H9 (cell line): ENCODE measurements at regions not wholly inside any gene's neighbourhood (a gene's known extent, or its start where the extent isn't known, plus 50 kb on each side); places are given as distances from the start of the nearest gene placed in this dataset.

Experiments used
- DNase-seq: peaks from one replicate; pipeline ENCODE4 v3.0.0-alpha.2; 2017
- H2AFZ ChIP-seq: one replicate; pipeline ENCODE4 v1.6.1; 2013; ENCODE audit warnings: mild to moderate bottlenecking, low read length, control low read depth, moderate library complexity
- H2AK5ac ChIP-seq: 2 replicates; pipeline ENCODE4 v1.6.1; 2013; ENCODE audit warnings: low read length, control low read depth, mixed read lengths; ENCODE audit not compliant: insufficient read length
- H2BK120ac ChIP-seq: one replicate; pipeline ENCODE4 v1.6.1; 2013; ENCODE audit warnings: low read depth, mild to moderate bottlenecking, low read length, control low read depth, inconsistent platforms; ENCODE audit not compliant: poor library complexity, severe bottlenecking
- H2BK12ac ChIP-seq: 2 replicates; pipeline ENCODE4 v1.6.1; 2013; ENCODE audit warnings: low read length, control low read depth, mixed read lengths, low read depth; ENCODE audit not compliant: insufficient read length
- H2BK15ac ChIP-seq: 2 replicates; pipeline ENCODE4 v1.6.1; 2013; ENCODE audit warnings: low read depth, low read length, control low read depth
- H2BK20ac ChIP-seq: one replicate; pipeline ENCODE4 v1.6.1; 2013; ENCODE audit warnings: low read depth, mild to moderate bottlenecking, low read length, control low read depth, inconsistent platforms; ENCODE audit not compliant: poor library complexity, severe bottlenecking
- H2BK5ac ChIP-seq: 2 replicates; pipeline ENCODE4 v1.6.1; 2013; ENCODE audit warnings: low read length, control low read depth, mixed read lengths; ENCODE audit not compliant: insufficient read length
- H3K14ac ChIP-seq: 2 replicates; pipeline ENCODE4 v1.6.1; 2013; ENCODE audit warnings: low read length, control low read depth; ENCODE audit not compliant: insufficient read depth
- H3K18ac ChIP-seq: 2 replicates; pipeline ENCODE4 v1.6.1; 2013; ENCODE audit warnings: low read depth, mild to moderate bottlenecking, mixed read lengths, low read length, control low read depth; ENCODE audit not compliant: insufficient read length
- H3K23ac ChIP-seq: 2 replicates; pipeline ENCODE4 v1.6.1; 2013; ENCODE audit warnings: low read length, control low read depth, mixed read lengths, low read depth; ENCODE audit not compliant: insufficient read length
- H3K23me2 ChIP-seq: 2 replicates; pipeline ENCODE4 v1.6.1; 2013; ENCODE audit warnings: low read depth, mild to moderate bottlenecking, mixed read lengths, low read length, control low read depth; ENCODE audit not compliant: insufficient read length, poor library complexity, severe bottlenecking
- H3K27ac ChIP-seq: 2 replicates; pipeline ENCODE4 v1.5.1; 2013; ENCODE audit warnings: low read length, control low read depth, mixed read lengths, low read depth; ENCODE audit not compliant: insufficient read length
- H3K27me3 ChIP-seq: 2 replicates; pipeline ENCODE4 v1.6.1; 2013; ENCODE audit warnings: low read length, control low read depth, inconsistent platforms; ENCODE audit not compliant: insufficient read depth
- H3K4ac ChIP-seq: 2 replicates; pipeline ENCODE4 v1.6.1; 2013; ENCODE audit warnings: low read depth, mild to moderate bottlenecking, control low read depth, inconsistent platforms, low read length, moderate library complexity
- H3K4me1 ChIP-seq: 2 replicates; pipeline ENCODE4 v1.6.1; 2013; ENCODE audit warnings: low read length, control low read depth, inconsistent platforms; ENCODE audit not compliant: insufficient read depth
- H3K4me2 ChIP-seq: 2 replicates; pipeline ENCODE4 v1.6.1; 2013; ENCODE audit warnings: low read length, control low read depth, mixed read lengths; ENCODE audit not compliant: insufficient read length, insufficient read depth
- H3K56ac ChIP-seq: 2 replicates; pipeline ENCODE4 v1.6.1; 2013; ENCODE audit warnings: low read depth, mild to moderate bottlenecking, mixed read lengths, low read length, control low read depth; ENCODE audit not compliant: insufficient read length
- H3K79me1 ChIP-seq: 2 replicates; pipeline ENCODE4 v1.6.1; 2013; ENCODE audit warnings: low read depth, mild to moderate bottlenecking, moderate library complexity, low read length, control low read depth, inconsistent platforms; ENCODE audit not compliant: insufficient read depth, poor library complexity, severe bottlenecking
- H3K79me2 ChIP-seq: 2 replicates; pipeline ENCODE4 v1.6.1; 2013; ENCODE audit warnings: low read length, control low read depth, inconsistent platforms; ENCODE audit not compliant: insufficient read depth
- H3K9ac ChIP-seq: 2 replicates; pipeline ENCODE4 v1.6.1; 2013; ENCODE audit warnings: low read length, control low read depth, mixed read lengths; ENCODE audit not compliant: insufficient read length; ENCODE audit errors: extremely low read depth
- H3K9me3 ChIP-seq: one replicate; pipeline ENCODE4 v1.6.1; 2013; ENCODE audit warnings: low read depth, low read length, inconsistent platforms; ENCODE audit not compliant: control insufficient read depth
- H3T11ph ChIP-seq: one replicate; pipeline ENCODE4 v1.6.1; 2013; ENCODE audit warnings: mild to moderate bottlenecking, low read length, control low read depth, inconsistent platforms
- H4K20me1 ChIP-seq: one replicate; pipeline ENCODE4 v1.6.1; 2013; ENCODE audit not compliant: control insufficient read depth, insufficient read length, insufficient read depth
- H4K5ac ChIP-seq: 2 replicates; pipeline ENCODE4 v1.6.1; 2013; ENCODE audit warnings: low read depth, mild to moderate bottlenecking, mixed read lengths, low read length, control low read depth; ENCODE audit not compliant: insufficient read length
- H4K8ac ChIP-seq: replicated peaks from 2 replicates; pipeline ENCODE4 v1.6.1; 2013; ENCODE audit warnings: low read length, control low read depth, mixed read lengths, low read depth; ENCODE audit not compliant: insufficient read length
- H4K91ac ChIP-seq: 2 replicates; pipeline ENCODE4 v1.6.1; 2013; ENCODE audit warnings: low read depth, mild to moderate bottlenecking, moderate library complexity, mixed read lengths, low read length, control low read depth; ENCODE audit not compliant: insufficient read length
- H3K27ac Mint-ChIP-seq, 3 experiments: 2 replicates in 2 of 3; 3 replicates in 1 of 3; pipeline ENCODE4 v1.8.0; 2020 to 2021; ENCODE audit warnings: mixed read lengths in 3 of 3, mild to moderate bottlenecking in 1 of 3, moderate library complexity in 1 of 3
- H3K27me3 Mint-ChIP-seq: 2 replicates; pipeline ENCODE4 v1.8.0; 2021; ENCODE audit warnings: low read depth, mild to moderate bottlenecking, moderate library complexity, mixed read lengths
- H3K36me3 Mint-ChIP-seq, 3 experiments: 2 replicates in 2 of 3; 3 replicates in 1 of 3; pipeline ENCODE4 v1.8.0; 2020 to 2021; ENCODE audit warnings: low read depth in 3 of 3, mixed read lengths in 3 of 3; ENCODE audit not compliant: insufficient read depth in 1 of 3
- H3K4me1 Mint-ChIP-seq, 2 experiments: 2 replicates each; pipeline ENCODE4 v1.8.0; 2020; ENCODE audit warnings: mixed read lengths in 2 of 2
- H3K4me3 Mint-ChIP-seq, 2 experiments: 2 replicates in 1 of 2; 3 replicates in 1 of 2; pipeline ENCODE4 v1.8.0; 2020 to 2021; ENCODE audit warnings: mild to moderate bottlenecking in 2 of 2, mixed read lengths in 2 of 2, moderate library complexity in 1 of 2
- H3K9me3 Mint-ChIP-seq, 2 experiments: 2 replicates in 1 of 2; 3 replicates in 1 of 2; pipeline ENCODE4 v1.8.0; 2020; ENCODE audit warnings: mild to moderate bottlenecking in 2 of 2, mixed read lengths in 2 of 2, moderate library complexity in 1 of 2
- CTCF ChIP-seq: fragments of 200-600 bp; sonication (generic); conservative IDR thresholded peaks from 3 replicates; pipeline ENCODE4 v1.8.0; 2021; ENCODE audit warnings: antibody characterized with exemption, mild to moderate bottlenecking
- WGBS: extraction: QIAGEN DNeasy Blood & Tissue Kit; methylation state at CpG from one replicate; pipeline ENCODE4 v1.1.7; 2013; ENCODE audit warnings: missing lambda C conversion rate, low lambda C conversion rate, mixed read lengths; ENCODE audit not compliant: insufficient read length; ENCODE audit errors: extremely low coverage; 5-methylcytosine and 5-hydroxymethylcytosine counted together

GRCh38 chr4:114226179-114226578 is 246.7 kb upstream of the ARSJ start:
- no peak overlapping the region for H3K9ac ChIP-seq
- no peaks in the 10 kb centered on the region for H3K9me3 Mint-ChIP-seq
- no peak overlapping the region for H4K5ac ChIP-seq
- H3K36me3 Mint-ChIP-seq, result no peaks in the 10 kb centered on the region
- peaks cover 12 to 13% of the 10 kb centered on the region in 2 experiments for H3K4me1 Mint-ChIP-seq
- no peak overlapping the region for H3K14ac ChIP-seq
- H4K8ac ChIP-seq, result no peak overlapping the region
- H2BK12ac ChIP-seq, result no peak overlapping the region
- no peaks in the 10 kb centered on the region for H3K27me3 ChIP-seq
- no peaks in the 10 kb centered on the region for H3K79me1 ChIP-seq
- WGBS, result no CpG with 5 or more reads among the region's 3 CpGs
- no peak overlapping the region for H2BK5ac ChIP-seq
- no peak overlapping the region for H3K27ac Mint-ChIP-seq
- H3K23ac ChIP-seq, result no peak overlapping the region
- no peaks in the 10 kb centered on the region for H4K20me1 ChIP-seq
- H3K27ac ChIP-seq, result no peak overlapping the region
- no peaks in the 10 kb centered on the region for H3K4me1 ChIP-seq
- no peak overlapping the region for H2AK5ac ChIP-seq
- H3K27me3 Mint-ChIP-seq, result no peaks in the 10 kb centered on the region
- no peak for TF ChIP-seq CTCF
- no peak overlapping the region for H2AFZ ChIP-seq
- no peak overlapping the region for H3K56ac ChIP-seq
- H3K4ac ChIP-seq, result no peak overlapping the region
- no peak overlapping the region for H3K18ac ChIP-seq
- H3K4me2 ChIP-seq, result no peak overlapping the region
- H3K9me3 ChIP-seq, result no peaks in the 10 kb centered on the region
- H2BK20ac ChIP-seq, result no peak overlapping the region
- no peak overlapping the region for H2BK15ac ChIP-seq
- no peak overlapping the region for H4K91ac ChIP-seq
- DNase-seq, result no peak
- H3K79me2 ChIP-seq, result no peaks in the 10 kb centered on the region
- no peaks in the 10 kb centered on the region for H3K23me2 ChIP-seq
- H3T11ph ChIP-seq, result no peak overlapping the region
- no peak overlapping the region for H2BK120ac ChIP-seq
- no peak overlapping the region for H3K4me3 Mint-ChIP-seq
